ENCODE measurements at regions not wholly inside any gene's neighbourhood (a gene's known extent, or its start where the extent isn't known, plus 50 kb on each side); places are given as distances from the start of the nearest gene placed in this dataset.

GRCh38 chr6:114580882-114581281 lies 238.1 kb upstream of the HS3ST5 start:
- DNase-seq (ENCODE audit: low read depth), result no peak
- TF ChIP-seq MYC (IDR thresholded peaks at IDR 0.05; ENCODE audit: low read depth, low read length), result no peak
- TF ChIP-seq CTCF (IDR thresholded peaks at IDR 0.05; ENCODE audit: low read depth, low read length), result no peak
- TF ChIP-seq POLR2A (IDR thresholded peaks at IDR 0.05; ENCODE audit: extremely low read depth, insufficient read length), result no peak
- TF ChIP-seq, protein P1, sequence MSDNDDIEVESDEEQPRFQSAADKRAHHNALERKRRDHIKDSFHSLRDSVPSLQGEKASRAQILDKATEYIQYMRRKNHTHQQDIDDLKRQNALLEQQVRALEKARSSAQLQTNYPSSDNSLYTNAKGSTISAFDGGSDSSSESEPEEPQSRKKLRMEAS (IDR thresholded peaks at IDR 0.05; ENCODE audit: low read depth, low read length), result no peak

GRCh38 chr6:114579486-114579885 lies 236.7 kb upstream of the HS3ST5 start:
- H3K4me3 ChIP-seq (ENCODE audit: low read depth, low read length), result no peak overlapping the region
- TF ChIP-seq, protein P1 (IDR thresholded peaks at IDR 0.05; ENCODE audit: low read depth, low read length), result no peak
- no peak for TF ChIP-seq POLR2A (IDR thresholded peaks at IDR 0.05; ENCODE audit: extremely low read depth, insufficient read length)
- TF ChIP-seq CTCF (IDR thresholded peaks at IDR 0.05; ENCODE audit: low read depth, low read length), result no peak
- TF ChIP-seq MYC (IDR thresholded peaks at IDR 0.05; ENCODE audit: low read depth, low read length), result no peak
- DNase-seq (ENCODE audit: low read depth), result no peak

More at GRCh38 chr6:114580882-114581281, 238.1 kb upstream of the HS3ST5 start:
- no peak overlapping the region for H3K4me3 ChIP-seq (ENCODE audit: low read depth, low read length)

GRCh38 chr6:114577109-114577508 lies 234.3 kb upstream of the HS3ST5 start:
- H3K4me3 ChIP-seq (ENCODE audit: low read depth, low read length), result no peak overlapping the region
- TF ChIP-seq MYC (IDR thresholded peaks at IDR 0.05; ENCODE audit: low read depth, low read length) (no peak), POLR2A (IDR thresholded peaks at IDR 0.05; ENCODE audit: extremely low read depth, insufficient read length) (no peak), CTCF (IDR thresholded peaks at IDR 0.05; ENCODE audit: low read depth, low read length) (no peak)
- TF ChIP-seq, protein P1 (IDR thresholded peaks at IDR 0.05; ENCODE audit: low read depth, low read length), result no peak
- no peak for DNase-seq (ENCODE audit: low read depth)

GRCh38 chr6:114576330-114576729 lies 233.5 kb upstream of the HS3ST5 start:
- DNase-seq (ENCODE audit: low read depth), result no peak
- H3K4me3 ChIP-seq (ENCODE audit: low read depth, low read length), result no peak overlapping the region
- TF ChIP-seq POLR2A (IDR thresholded peaks at IDR 0.05; ENCODE audit: extremely low read depth, insufficient read length) (no peak), MYC (IDR thresholded peaks at IDR 0.05; ENCODE audit: low read depth, low read length) (no peak), CTCF (IDR thresholded peaks at IDR 0.05; ENCODE audit: low read depth, low read length) (no peak)
- TF ChIP-seq, protein P1 (IDR thresholded peaks at IDR 0.05; ENCODE audit: low read depth, low read length), result no peak

DNA sequence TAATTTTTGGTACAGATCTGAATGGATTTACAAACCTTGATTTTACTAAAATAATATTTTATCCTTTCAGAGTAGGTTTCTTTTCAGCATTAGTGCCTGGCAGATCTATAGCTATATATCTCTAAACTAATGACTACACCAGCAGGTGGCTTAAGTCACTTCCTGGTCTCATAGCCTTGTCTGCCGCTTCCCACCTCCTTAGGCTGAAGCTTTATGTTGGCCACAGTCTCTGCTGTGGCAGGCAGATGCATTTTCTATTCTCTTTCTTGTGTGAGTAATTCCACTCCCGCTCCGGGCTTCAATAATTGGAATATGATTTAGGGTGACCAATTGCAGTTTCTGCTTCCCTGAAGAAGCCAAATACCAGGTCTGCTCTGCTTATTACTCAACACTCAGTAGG lies 226.8 kb upstream of the HS3ST5 start:
- DNase-seq (ENCODE audit: low read depth), result no peak
- no peak overlapping the region for H3K4me3 ChIP-seq (ENCODE audit: low read depth, low read length)
- TF ChIP-seq POLR2A (IDR thresholded peaks at IDR 0.05; ENCODE audit: extremely low read depth, insufficient read length) (no peak), MYC (IDR thresholded peaks at IDR 0.05; ENCODE audit: low read depth, low read length) (no peak), CTCF (IDR thresholded peaks at IDR 0.05; ENCODE audit: low read depth, low read length) (no peak)
- TF ChIP-seq, protein P1 (IDR thresholded peaks at IDR 0.05; ENCODE audit: low read depth, low read length), result no peak

Measured in NB4 (cell line).